ENCODE measurements at regions not wholly inside any gene's neighbourhood (a gene's known extent, or its start where the extent isn't known, plus 50 kb on each side); places are given as distances from the start of the nearest gene placed in this dataset.
"Not testable (repeated sequence)": the region's sequence is repeated elsewhere in the genome, so short reads cannot be mapped to it uniquely, and the experiment has no call there.

- DNase-seq (ENCODE audit: low read depth in 2 of 2), result no peak
Measured at GRCh38 chr14:30218907-30219306, 291.3 kb upstream of the PRKD1 start.

DNA sequence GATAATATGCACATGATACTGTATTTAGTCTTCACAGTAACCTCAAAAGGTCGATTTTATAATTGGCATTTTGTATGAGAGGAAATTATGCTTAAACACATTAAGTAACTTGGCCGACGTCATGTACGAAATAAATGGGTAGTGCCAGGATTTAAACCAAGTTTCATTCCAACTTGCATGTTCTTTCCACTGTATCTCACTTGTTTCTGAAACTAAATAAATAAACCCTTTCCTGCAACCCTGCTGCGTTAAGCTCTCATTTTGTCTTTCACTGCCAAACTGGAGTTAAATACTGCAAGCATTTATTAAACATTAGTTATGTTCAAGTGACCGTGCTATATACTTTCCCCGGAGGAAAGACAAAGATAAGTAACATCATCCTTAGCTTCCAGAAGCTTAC, 293.9 kb upstream of the PRKD1 start:
- DNase-seq (ENCODE audit: low read depth in 2 of 2), result peak; percentile 46 to 63

DNA sequence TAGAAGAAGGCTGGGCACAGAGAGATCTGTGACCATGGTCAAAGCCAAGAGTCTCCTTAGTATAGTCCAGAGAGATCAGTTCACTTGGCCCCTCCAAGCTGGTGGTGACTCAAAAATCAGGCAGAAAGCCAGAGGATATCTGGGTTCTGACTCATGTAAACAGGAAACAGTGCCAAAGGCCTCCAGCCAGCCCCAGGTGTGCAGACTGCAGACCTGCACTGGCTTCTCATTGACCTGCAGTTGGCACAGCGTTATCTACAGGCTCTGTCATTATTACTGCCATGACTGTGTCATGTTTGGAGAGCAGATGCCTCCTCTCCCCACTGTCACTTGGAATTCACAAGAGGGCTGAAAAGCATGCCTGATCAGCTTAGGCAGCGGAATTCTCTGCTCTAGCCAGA, 295.7 kb upstream of the PRKD1 start:
- peak; percentile 96 to 99 for DNase-seq (ENCODE audit: low read depth in 2 of 2)

GRCh38 chr14:30223966-30224365, 296.3 kb upstream of the PRKD1 start:
- peak in 1 of 2 donors; percentile 79 for DNase-seq (ENCODE audit: low read depth in 2 of 2)

- DNase-seq (ENCODE audit: low read depth in 2 of 2), result peak in 1 of 2 donors; percentile 87
Measured at GRCh38 chr14:30225176-30225575, 297.5 kb upstream of the PRKD1 start.

GRCh38 chr14:30227436-30227835, 299.8 kb upstream of the PRKD1 start:
- DNase-seq (ENCODE audit: low read depth in 2 of 2), result no peak

DNA sequence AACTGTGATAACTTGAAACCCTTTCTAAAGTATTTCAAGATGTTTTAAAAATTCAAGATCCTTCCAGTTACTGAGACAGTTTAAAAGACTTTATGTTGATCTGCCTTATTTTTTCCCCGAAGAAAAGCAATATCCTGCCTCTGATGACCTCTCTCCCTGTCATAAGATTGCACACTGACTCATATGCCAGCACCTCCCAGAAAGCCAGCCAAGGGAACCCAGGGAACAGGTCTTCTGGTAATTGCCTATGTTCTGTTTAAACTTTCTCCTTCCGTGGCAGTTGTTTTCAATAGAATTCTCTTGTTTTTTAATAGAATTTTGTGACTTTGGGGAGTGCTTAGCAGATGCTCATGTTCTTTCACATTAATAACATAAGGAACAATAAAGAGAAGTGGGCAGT, 300.2 kb upstream of the PRKD1 start:
- peak in 1 of 2 donors; percentile 87 for DNase-seq (ENCODE audit: low read depth in 2 of 2)

DNA sequence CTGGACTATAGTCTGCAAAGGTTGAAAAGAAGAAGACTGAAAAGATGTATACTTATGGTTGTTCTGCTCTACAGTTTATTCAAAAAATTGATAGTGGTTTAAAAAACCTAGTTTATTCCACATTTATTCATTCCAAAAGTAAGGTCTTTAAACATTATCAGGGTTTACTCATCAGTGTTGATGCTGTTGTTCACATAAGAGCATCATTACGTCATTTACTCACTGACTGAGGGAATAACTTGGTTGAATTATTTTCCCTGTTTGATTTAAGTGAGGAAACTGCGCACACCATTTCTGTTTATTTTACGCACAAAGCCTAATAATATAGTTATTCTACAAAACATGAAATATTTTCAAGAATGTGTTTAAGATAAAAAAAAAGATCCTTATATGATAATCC, 303.1 kb upstream of the PRKD1 start:
- DNase-seq (ENCODE audit: low read depth in 2 of 2), result no peak

- DNase-seq (ENCODE audit: low read depth in 2 of 2), result no peak
Measured at GRCh38 chr14:30234966-30235365, 307.3 kb upstream of the PRKD1 start.

- no peak for DNase-seq (ENCODE audit: low read depth in 2 of 2)
Measured at GRCh38 chr14:30235485-30235884, 307.8 kb upstream of the PRKD1 start.

GRCh38 chr14:30238936-30239335, 311.3 kb upstream of the PRKD1 start:
- no peak for DNase-seq (ENCODE audit: low read depth in 2 of 2)

DNA sequence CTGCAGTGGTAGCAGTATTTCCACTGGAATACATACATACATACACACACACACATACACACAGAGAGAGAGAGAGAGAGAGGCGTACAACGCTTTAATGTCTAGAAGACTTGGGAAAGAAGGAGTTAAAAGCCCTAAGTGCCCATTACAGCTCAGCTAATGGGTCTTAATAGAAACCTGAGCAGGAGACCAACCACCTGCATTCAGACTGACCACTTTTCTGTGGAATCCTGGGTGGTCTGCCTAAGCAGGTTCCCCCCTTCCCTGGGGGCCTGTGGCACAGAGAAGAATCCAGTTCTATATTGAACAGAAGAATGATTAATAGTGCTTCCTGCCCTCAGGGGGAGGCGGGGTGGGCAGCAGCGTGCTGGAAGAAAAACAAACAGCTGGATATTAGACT, 312.4 kb upstream of the PRKD1 start:
- DNase-seq (ENCODE audit: low read depth in 2 of 2), result no peak

- no peak for DNase-seq (ENCODE audit: low read depth in 2 of 2)
Measured at GRCh38 chr14:30240685-30241084, 313.0 kb upstream of the PRKD1 start.

- no peak for DNase-seq (ENCODE audit: low read depth in 2 of 2)
Measured at GRCh38 chr14:30242744-30243143, 315.1 kb upstream of the PRKD1 start.

DNA sequence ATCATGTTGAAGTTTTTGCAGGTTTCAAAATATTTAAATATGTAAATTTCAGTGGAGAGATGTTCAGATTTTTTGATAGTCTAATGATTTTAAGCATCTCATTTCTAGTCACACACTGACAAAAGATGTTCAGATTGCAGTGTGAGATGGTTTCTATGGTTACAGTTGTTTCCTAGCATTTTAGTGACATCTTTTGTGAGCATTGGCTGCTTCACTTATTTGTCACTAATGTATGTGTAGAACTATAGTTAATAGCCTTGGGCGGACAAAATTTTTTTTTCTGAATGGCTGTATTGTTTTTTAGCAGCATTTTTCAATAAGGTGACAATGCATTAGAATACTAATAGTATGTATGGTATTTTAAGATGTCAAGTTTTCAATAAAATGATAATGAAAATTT, 315.6 kb upstream of the PRKD1 start:
- no peak for DNase-seq (ENCODE audit: low read depth in 2 of 2)

DNA sequence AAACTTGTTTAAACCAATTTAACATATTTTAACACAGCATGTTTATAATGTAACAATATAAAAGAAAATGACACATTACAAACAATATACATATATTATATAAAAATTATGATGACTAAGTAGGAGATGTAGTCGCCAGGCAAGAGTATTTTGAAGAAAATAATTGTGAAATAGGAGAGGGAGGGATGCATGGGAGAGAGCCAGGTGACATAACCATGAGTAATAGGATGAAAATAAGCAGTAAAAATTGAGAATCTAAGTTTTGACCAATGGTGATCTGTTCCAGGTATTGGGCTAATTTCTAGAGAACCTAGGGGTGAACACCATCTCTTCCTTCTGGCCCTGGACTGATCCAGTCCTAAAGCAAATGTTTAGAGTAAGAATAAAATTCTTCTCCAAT, 315.2 kb upstream of the G2E3 start:
- no peak for DNase-seq (ENCODE audit: low read depth in 2 of 2)

DNA sequence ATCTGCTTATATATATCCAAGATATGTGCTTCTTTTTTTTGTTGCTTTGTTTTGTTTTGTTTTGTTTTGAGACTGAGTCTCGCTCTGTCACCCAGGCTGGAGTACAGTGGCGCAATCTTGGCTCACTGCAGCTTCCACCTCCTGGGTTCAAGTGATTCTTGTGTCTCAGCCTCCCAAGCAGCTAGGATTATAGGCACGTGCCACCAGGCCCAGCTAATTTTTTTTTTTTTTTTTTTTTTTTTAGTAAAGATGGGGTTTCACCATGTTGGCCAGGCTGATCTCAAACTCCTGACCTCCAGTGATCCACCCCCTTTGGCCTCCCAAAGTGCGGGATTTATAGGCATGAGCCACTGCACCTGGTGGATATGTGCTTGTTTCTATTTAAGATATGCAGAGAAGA, 314.6 kb upstream of the G2E3 start:
- DNase-seq (ENCODE audit: low read depth in 2 of 2), result not testable (repeated sequence)

DNA sequence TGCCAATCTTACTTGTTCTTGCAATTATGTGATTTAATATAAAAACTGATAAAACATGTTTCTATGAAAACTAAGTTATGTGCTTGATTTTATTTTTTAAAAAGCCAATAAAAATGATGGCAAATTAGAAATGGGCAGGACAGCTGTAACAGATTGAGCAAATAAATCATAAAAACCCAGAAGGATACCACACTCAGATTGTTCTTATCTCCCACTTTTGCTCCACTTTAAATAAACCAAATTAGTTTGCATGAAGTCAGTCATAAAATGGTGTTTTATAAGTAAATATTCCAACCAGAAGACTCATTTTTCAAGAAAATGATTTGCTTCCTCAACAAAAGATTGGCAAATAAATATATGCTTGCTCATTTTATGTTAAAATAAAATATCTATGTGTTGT, 307.9 kb upstream of the G2E3 start:
- DNase-seq (ENCODE audit: low read depth in 2 of 2), result no peak

DNA sequence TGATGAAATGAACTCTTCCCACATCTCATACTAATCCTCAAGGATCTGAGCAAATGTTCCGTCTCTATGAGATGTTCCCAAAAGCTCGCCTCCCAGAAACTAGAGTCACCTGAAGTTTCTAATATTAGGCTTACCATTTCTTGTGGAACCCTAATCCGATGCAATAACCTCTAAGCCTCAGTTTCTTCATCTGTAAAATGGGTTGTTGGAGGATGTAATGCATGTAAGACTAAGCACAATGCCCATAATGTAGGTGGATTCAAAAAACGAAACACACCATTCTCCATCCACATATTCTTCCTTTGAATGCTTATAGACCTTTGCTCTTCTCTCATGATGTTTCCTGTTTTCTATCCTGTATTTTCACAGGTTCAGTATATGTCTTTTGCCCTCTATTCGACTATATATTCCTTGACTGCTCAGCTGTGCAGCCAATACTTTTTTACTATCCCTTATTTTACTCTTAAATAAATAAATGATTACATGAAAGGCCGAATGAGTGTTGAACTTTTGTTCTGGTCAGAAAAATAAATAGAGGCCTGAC, 307.3 kb upstream of the G2E3 start:
- peak; percentile 25 to 77 for DNase-seq (ENCODE audit: low read depth in 2 of 2)

DNA sequence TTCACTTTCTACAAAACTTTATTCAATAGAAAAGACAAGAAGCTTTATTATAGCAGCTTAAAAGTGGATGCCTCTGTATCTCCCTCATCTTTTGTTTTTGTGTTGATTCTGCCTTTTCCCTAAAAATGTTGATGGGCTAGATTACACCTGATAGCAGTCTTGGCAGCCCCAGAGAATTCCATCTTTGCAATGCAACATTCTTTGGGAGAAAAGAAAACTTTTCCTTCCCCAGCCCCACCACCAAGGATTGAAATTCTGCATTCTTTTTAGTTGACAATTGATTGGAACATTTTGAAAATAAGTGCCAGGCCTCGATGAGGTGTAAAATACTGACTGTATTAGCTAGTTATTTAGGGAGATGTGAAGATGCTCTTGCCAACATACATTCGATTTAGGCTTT, 306.8 kb upstream of the G2E3 start:
- DNase-seq (ENCODE audit: low read depth in 2 of 2), result peak in 1 of 2 donors; percentile 8

- no peak for DNase-seq (ENCODE audit: low read depth in 2 of 2)
Measured at GRCh38 chr14:30252783-30253674, 305.9 kb upstream of the G2E3 start.

GRCh38 chr14:30256627-30257026, 302.3 kb upstream of the G2E3 start:
- DNase-seq (ENCODE audit: low read depth in 2 of 2), result no peak

- DNase-seq (ENCODE audit: low read depth in 2 of 2), result no peak
Measured at GRCh38 chr14:30257946-30258661, 300.9 kb upstream of the G2E3 start.

All from dermis microvascular lymphatic vessel endothelial cell (primary cell).